ENCODE measurements at regions not wholly inside any gene's neighbourhood (a gene's known extent, or its start where the extent isn't known, plus 50 kb on each side); places are given as distances from the start of the nearest gene placed in this dataset.

DNA sequence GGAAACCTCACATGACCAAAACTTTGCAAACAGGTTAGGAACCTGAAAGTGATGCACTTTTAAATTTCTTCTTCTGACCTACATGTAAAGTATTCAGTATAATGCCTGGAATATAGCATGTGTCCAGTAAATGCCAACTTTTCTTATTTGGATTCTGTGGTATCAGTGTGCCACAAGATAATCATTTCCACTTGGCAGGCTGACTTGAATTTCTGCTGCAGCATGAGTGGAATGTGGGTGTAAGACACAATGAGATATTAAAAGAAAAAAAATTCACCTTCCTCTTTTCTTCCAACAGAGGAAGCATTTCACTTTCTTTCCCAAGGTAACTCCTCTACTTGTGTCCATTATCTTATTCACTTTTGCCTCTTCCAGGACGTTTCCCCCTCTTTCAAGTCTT lies 141.9 kb upstream of the PRKD1 start:
- TF ChIP-seq, protein P1, sequence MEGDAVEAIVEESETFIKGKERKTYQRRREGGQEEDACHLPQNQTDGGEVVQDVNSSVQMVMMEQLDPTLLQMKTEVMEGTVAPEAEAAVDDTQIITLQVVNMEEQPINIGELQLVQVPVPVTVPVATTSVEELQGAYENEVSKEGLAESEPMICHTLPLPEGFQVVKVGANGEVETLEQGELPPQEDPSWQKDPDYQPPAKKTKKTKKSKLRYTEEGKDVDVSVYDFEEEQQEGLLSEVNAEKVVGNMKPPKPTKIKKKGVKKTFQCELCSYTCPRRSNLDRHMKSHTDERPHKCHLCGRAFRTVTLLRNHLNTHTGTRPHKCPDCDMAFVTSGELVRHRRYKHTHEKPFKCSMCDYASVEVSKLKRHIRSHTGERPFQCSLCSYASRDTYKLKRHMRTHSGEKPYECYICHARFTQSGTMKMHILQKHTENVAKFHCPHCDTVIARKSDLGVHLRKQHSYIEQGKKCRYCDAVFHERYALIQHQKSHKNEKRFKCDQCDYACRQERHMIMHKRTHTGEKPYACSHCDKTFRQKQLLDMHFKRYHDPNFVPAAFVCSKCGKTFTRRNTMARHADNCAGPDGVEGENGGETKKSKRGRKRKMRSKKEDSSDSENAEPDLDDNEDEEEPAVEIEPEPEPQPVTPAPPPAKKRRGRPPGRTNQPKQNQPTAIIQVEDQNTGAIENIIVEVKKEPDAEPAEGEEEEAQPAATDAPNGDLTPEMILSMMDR (IDR thresholded peaks at IDR 0.05), result no peak
- TF ChIP-seq POLR2A (IDR thresholded peaks at IDR 0.05), result no peak
